K562 (cell line): ENCODE measurements at regions not wholly inside any gene's neighbourhood (a gene's known extent, or its start where the extent isn't known, plus 50 kb on each side); places are given as distances from the start of the nearest gene placed in this dataset.

Experiments used
- CTCF ChIP-seq, 3 experiments: IDR thresholded peaks in 2 of 3; conservative IDR thresholded peaks in 1 of 3; 2 replicates each; pipeline ENCODE4 v1.5.1; 2011 to 2012; ENCODE audit warnings: low read length in 3 of 3, mild to moderate bottlenecking in 3 of 3, control low read depth in 2 of 3, improper control_type of control experiment in 1 of 3, inconsistent platforms in 1 of 3, low read depth in 1 of 3, mixed read lengths in 1 of 3, moderate library complexity in 1 of 3; ENCODE audit not compliant: insufficient read depth in 2 of 3
- HNRNPUL1 ChIP-seq: fragments of 200-400 bp; formaldehyde crosslinking; IDR thresholded peaks from 2 replicates; pipeline ENCODE4 v1.6.1; 2017; ENCODE audit warnings: low read length
- IRF2 ChIP-seq: sonication (generic); formaldehyde crosslinking; IDR thresholded peaks from 2 replicates; pipeline ENCODE4 v1.8.1; 2022; ENCODE audit warnings: mild to moderate bottlenecking, missing genetic modification reagents
- MAFG ChIP-seq: fragments of 450-650 bp; conservative IDR thresholded peaks from 2 replicates; pipeline ENCODE4 v1.6.1; 2016; ENCODE audit warnings: missing genetic modification characterization, missing compliant biosample characterization
- YY1 ChIP-seq, 3 experiments: IDR thresholded peaks; 2 replicates each; pipeline ENCODE4 v1.6.1; 2011; ENCODE audit warnings: low read length in 2 of 3, mild to moderate bottlenecking in 2 of 3, moderate library complexity in 2 of 3, borderline replicate concordance in 1 of 3, control low read depth in 1 of 3, low read depth in 1 of 3; ENCODE audit not compliant: insufficient read depth in 3 of 3, insufficient replicate concordance in 2 of 3, control insufficient read depth in 1 of 3, insufficient read length in 1 of 3; ENCODE audit errors: extremely low read depth in 1 of 3

DNA sequence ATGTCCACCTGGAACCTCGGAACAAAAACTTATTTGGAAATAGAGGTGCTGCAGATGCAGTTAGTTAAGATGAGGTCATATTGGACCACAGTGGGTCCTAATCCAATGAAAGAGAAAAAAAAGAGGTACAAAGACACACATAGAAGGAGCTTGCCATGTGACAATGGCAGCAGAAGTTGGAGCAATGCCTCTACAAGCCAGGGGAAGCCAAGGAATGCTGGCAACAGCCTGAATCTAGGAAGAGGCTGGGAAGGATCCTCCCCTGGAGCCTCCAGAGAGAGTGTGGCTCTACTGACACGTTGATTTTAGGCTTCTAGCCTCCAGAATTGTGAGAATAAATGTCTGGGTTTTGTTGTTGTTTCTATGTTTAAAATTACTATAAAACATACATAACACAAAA lies 521.8 kb upstream of the CCDC196 start:
- TF ChIP-seq CTCF (IDR thresholded peaks at IDR 0.05 in 2 of 3, conservative IDR thresholded peaks at IDR 0.05 in 1 of 3; ENCODE audit: insufficient read depth in 2 of 3, low read depth in 1 of 3, low read length in 3 of 3) (no peak), HNRNPUL1 (no peak), MAFG (tag) (no peak), YY1 (IDR thresholded peaks at IDR 0.05; ENCODE audit: borderline replicate concordance in 1 of 3, control insufficient read depth in 1 of 3, extremely low read depth in 1 of 3, insufficient read depth in 3 of 3, insufficient read length in 1 of 3, insufficient replicate concordance in 2 of 3, low read depth in 1 of 3, low read length in 2 of 3) (no peak), IRF2 (no peak)
